GM10248 (cell line): ENCODE measurements at regions not wholly inside any gene's neighbourhood (a gene's known extent, or its start where the extent isn't known, plus 50 kb on each side); places are given as distances from the start of the nearest gene placed in this dataset.
"Not testable (repeated sequence)": the region's sequence is repeated elsewhere in the genome, so short reads cannot be mapped to it uniquely, and the experiment has no call there.

Experiments
- CTCF ChIA-PET: fragments of 300-600 bp; sonication (Branson Sonifier 250); formaldehyde crosslinking; extraction: SDS; loops from one replicate; lab custom pipeline; 2021; ENCODE audit warnings: antibody characterized with exemption; lab: Yijun Ruan, JAX
- POLR2A ChIA-PET: fragments of 350-650 bp; sonication (Branson Sonifier 250); formaldehyde crosslinking; extraction: SDS; loops from one replicate; lab custom pipeline; 2020; ENCODE audit warnings: antibody characterized with exemption; lab: Yijun Ruan, JAX
- DNase-seq: peaks from one replicate; pipeline ENCODE4 v3.0.0; 2012; ENCODE audit errors: extremely low spot score
- CTCF ChIP-seq: IDR thresholded peaks from 2 replicates; pipeline ENCODE4 v1.5.1; 2012; ENCODE audit warnings: mild to moderate bottlenecking, low read depth; ENCODE audit errors: extremely low read depth, missing control alignments, control extremely low read depth

GRCh38 chr16:64282181-64282580 is 839.7 kb downstream of the CDH11 start:
- TF ChIP-seq CTCF: no peak
- CTCF ChIA-PET: no interaction called here

GRCh38 chr16:64280317-64280716 is 841.5 kb downstream of the CDH11 start:
- no peak for TF ChIP-seq CTCF
- POLR2A ChIA-PET: no interaction called here
- CTCF ChIA-PET: no interaction called here
- no peak for DNase-seq

More at GRCh38 chr16:64282181-64282580, 839.7 kb downstream of the CDH11 start:
- no peak for DNase-seq
- POLR2A ChIA-PET: no interaction called here

GRCh38 chr16:64278196-64278595 is 843.7 kb downstream of the CDH11 start:
- CTCF ChIA-PET: no interaction called here
- POLR2A ChIA-PET: no interaction called here
- DNase-seq: no peak
- TF ChIP-seq CTCF: no peak

- POLR2A ChIA-PET: no interaction called here
- no peak for TF ChIP-seq CTCF
- DNase-seq: no peak
- CTCF ChIA-PET: no interaction called here
Measured at GRCh38 chr16:64276646-64277045, 845.2 kb downstream of the CDH11 start.

GRCh38 chr16:64272028-64272427 is 849.8 kb downstream of the CDH11 start:
- CTCF ChIA-PET: interaction anchor here (2.0 kb wide), 1 partner anchor 8 kb away, joined by 7 read pairs; no protein-coding TSS in a partner anchor
- TF ChIP-seq CTCF: no peak
- no peak for DNase-seq
- POLR2A ChIA-PET: no interaction called here

- CTCF ChIA-PET: no interaction called here
- POLR2A ChIA-PET: no interaction called here
- no peak for DNase-seq
- TF ChIP-seq CTCF: no peak
Measured at GRCh38 chr16:64269756-64270155, 852.1 kb downstream of the CDH11 start.

GRCh38 chr16:64265756-64266155 is 856.1 kb downstream of the CDH11 start:
- DNase-seq: no peak
- no peak for TF ChIP-seq CTCF
- CTCF ChIA-PET: no interaction called here
- POLR2A ChIA-PET: no interaction called here

GRCh38 chr16:64260631-64261401 is 861.0 kb downstream of the CDH11 start:
- DNase-seq, POLR2A ChIA-PET, CTCF ChIA-PET: not testable (repeated sequence)
